ENCODE measurements at regions not wholly inside any gene's neighbourhood (a gene's known extent, or its start where the extent isn't known, plus 50 kb on each side); places are given as distances from the start of the nearest gene placed in this dataset.

GRCh38 chr5:115070737-115071136, 99.0 kb downstream of the TRIM36 start:
- no peak for TF ChIP-seq EZH2phosphoT487 (IDR thresholded peaks at IDR 0.05; ENCODE audit: insufficient read depth, low read depth)
- no peak for TF ChIP-seq EZH2 (IDR thresholded peaks at IDR 0.05; ENCODE audit: insufficient read depth, poor library complexity, severe bottlenecking)

All from GM23248 (cell line).